ENCODE measurements at regions not wholly inside any gene's neighbourhood (a gene's known extent, or its start where the extent isn't known, plus 50 kb on each side); places are given as distances from the start of the nearest gene placed in this dataset.

DNA sequence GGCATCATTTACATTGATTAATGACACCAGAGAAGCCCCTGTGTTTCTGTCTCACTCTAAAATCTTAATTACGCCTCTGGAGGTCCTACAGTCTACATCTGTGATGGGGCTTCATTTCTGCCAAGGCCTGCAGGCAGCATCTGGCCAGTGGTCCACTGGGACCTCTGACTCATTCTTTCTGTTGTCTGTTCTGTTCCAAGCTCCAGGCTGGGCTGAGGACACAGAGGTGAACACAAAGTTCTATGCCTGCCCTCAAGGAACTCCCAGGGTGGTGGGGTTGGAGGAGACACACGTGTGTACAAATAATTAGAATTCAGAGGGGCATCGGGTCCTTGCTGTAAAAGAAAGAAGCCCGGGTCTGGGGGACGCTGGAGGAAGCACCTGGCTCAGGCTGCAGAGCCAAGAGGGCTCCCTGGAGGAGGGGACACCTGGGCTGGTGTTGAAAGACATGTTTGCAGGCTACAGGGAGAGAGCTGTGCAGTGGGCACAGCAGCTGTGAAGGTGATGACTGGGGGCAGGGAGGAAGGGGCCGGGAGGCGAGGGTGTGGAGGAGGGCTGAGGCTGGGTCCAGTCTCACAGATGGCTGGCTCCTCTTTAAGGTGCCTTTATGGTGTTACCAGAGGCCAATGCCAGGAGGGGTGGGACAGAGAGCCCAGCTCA, 103.3 kb upstream of the PRR23E start:
- peak; percentile 20 for DNase-seq (ENCODE audit: low read depth, low spot score)

DNA sequence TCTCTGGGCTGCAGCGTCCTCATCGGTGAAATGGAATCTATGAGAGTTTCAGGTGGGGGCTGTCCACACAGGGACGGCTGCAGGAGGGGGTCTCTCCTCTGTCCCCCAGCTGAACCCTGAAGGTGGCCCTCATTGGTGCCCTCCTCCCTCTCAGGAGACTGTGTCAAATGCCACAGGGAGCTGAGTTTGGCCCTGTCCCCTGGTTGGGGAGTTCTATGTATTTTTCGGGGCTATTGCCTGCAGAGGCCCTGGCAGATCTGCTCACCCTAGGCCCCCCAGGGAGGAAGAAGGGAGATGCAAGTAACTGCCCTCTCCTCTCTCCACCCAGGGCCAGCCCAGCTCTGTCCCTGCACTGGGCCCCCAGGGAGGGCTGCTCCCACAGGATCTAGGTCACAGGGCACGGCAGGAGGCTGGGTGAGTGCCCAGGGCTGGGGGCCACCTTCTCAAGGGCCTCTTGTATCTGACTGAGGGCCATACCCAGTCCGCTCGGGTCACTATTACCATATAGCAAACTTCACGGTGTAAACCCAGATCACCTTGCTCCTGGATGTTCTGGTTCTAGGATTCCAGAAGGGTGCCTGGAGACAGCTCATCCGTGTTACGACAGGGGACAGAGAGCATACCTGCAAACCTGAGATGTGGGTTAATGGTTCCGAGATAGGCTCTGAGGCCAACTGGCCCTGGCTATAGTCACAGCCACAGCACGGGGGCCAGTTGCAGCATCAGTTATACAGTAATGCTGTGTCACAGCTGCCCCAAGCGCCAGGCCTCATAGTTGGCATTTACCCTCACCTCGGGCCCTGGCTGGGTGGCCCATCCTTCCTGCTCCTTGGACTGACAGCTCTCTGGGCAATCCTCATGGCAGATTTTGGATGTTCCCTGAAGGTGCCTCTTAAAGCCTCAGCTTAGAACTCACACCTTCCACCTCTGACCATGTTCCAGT, 102.4 kb upstream of the PRR23E start:
- DNase-seq (ENCODE audit: low read depth, low spot score), result no peak

DNA sequence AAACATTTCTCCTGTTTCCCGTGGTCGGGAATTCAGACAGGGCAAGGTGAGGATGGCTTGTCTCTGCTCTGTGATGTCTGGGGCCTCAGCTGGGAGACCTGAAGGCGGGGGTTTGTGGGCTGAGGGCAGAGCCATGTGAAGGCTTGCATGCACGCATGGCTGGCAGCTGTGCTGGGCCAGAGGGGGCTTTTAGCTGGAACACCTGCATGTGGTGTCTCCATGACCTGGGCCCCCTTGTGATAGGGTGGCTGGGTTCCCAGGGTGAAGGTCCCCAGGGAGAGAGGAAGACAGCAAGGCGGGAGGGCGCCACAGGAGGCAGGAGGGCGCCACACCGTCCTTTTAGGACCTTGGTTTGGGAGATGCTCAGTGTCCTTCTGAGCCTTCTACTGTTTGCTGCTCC, 101.6 kb upstream of the PRR23E start:
- DNase-seq (ENCODE audit: low read depth, low spot score), result no peak

DNA sequence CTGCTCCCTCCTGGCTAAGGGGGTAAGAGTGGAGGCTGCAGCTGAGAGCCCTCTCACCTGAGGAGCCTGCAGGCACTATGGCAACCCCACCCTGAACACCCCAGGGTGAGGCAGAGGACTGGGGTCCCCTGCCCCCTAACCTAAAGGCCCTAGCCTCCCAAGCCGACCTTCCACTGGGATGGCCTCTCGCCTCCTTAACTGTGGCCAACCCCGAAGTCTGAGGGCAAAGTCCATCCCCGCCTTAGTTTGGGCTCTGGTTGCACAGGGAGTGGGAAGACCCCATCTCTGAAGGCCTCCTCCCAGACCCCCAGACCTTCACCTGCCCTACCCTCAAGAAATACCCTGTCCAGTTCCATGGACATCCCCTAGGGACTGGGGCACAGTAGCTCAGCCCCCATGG, 100.6 kb upstream of the PRR23E start:
- DNase-seq (ENCODE audit: low read depth, low spot score), result no peak

DNA sequence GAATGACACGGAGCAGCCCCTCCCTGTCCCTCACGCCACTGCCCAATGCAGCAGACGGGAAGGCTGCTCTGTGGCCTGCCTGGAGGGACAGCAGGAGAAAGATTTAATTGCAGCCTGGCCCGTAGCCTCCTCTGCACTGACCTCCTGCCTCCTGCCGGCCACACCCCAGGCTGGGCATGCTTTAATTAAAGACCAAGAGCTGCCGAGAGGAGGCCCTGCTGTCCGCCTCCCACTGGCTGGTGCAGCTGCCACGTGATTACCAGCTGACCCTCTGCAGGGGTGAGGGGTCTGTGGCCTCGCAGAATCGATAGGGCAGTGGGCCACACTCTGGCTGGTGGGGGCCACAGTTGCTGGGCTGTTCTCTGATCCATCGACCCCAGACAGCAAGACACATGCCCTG, 100.2 kb upstream of the PRR23E start:
- DNase-seq (ENCODE audit: low read depth, low spot score), result no peak

DNA sequence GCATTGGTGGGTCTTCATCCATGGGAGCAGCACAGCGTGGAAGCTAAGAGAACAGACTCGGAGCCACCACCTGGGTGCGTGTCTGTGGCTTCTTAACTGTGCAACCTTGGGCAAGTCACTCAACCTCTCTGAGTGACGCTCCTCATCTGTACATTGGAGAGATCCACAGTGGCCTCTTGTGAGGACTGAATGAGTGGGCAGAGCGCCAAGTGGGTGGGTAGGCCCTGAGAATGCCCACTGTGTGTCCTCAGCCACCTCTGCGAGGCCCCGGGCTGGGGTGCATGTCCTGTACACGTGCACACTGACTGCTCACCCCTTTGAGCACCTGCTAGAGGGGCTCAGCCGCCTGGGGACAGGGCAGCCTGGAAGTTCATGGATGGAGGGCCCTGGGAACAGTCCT, 99.6 kb upstream of the PRR23E start:
- DNase-seq (ENCODE audit: low read depth, low spot score), result no peak

DNA sequence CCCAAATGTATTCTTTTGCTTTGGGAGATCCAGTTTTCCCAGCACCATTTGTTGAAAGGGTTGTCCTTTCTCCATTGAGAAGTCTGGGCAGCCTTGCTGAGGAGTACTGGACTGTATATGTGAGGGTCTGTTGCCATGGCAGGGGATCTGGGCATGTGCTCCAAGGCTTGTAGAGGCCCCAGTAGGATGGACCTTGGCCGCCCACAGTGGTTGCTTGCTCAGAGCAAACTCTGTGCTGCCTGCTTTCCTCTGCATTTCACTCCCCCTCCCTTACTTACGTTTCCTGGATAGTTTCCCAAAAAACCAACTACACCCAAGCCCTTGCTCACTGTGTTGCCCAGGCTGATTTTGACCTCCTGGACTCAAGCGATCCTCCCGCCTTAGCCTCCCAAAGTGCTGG, 97.2 kb upstream of the PRR23E start:
- no peak for DNase-seq (ENCODE audit: low read depth, low spot score)

DNA sequence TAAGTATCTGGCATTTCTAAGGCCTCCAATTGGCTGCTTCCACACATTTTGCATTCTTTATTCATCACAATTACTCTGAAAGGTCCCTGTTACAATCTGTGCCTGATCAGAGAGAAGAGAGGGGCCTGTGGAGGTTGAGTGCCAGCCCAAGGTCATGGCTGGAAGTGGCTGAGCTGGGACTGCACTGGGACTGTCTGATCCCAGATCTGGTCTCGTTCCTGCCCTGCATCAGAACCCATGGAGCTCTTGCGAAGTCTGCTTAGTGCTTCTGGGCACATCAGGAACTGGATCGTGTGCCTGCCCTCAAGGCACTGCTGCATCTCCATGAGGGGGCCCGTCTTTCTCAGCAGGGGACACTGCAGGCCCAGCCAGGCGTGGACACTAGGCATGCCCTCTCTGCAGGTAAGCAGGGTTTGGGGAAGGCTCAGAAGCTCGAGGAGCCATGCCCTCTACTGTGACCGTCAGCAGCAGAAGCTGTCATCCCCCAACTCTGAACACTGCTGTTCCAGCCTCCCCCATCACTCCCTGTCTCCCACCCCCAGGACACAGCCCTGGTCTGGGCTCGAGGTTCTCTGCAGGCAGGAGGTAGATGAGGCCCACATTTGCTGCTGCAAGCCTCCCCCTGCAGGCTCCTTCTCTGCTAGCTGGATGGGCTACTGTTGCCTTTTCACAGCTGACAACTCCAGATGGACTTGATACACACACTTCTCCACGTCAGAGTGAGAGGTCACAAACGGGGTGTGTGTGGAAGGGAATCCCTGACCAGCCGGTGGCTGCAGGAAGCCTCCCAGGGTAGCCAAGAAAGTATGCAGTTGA, 96.5 kb upstream of the PRR23E start:
- DNase-seq (ENCODE audit: low read depth, low spot score), result no peak

DNA sequence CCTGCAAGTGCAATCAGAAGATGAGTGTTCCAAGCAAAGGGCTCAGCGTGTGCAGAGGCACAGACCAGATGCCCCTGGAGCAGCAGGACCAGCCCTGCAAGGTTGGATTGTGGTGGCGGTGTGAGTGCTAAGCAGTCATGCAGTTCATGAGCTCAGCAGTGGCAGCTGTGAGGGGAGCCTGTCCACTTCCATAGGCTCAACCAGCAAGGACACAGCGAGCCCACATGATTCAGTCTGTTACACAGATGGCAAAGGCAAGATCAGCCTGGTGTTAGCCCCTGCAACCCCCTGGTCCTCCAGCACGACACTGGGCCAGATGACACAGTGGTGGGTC, 95.9 kb upstream of the PRR23E start:
- no peak for DNase-seq (ENCODE audit: low read depth, low spot score)

DNA sequence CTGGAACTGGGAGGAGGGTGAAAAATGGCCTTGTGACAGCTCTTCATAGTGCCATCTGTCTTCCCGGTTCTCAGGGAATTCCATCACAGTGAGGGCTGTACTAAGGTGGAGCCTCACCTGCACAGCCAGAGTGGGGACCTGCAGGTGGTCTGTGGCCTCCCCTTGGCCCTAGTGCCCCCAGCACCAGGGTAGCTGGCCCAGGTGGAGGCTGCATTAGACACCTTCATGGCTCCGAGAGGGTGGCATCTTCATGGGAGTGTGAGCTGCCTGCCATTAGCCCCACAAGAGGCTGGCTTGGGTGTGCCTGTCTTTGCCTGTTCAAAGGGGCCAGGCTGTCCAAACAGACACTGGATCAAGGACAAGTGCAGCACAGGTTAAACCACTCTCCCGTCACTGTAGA, 95.5 kb upstream of the PRR23E start:
- DNase-seq (ENCODE audit: low read depth, low spot score), result no peak

DNA sequence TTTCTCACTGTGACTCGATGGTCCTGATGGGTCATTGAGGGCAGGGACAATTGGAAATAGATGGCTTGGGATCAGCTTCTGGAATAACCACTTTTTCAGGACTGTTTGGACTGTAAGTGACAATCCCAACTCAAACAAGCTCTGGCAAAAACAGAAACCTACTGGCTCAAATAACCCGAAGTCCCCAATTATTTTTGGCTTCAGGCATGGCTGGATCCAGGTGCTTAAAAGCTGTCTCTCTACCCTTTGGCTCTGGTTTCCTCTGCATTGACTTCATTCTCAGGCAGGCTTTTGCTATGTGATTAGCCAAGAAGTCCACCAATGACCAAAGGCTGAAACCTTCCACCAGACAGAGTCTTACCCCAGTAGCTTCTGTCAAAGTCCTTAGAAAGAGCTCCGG, 92.9 kb upstream of the PRR23E start:
- no peak for DNase-seq (ENCODE audit: low read depth, low spot score)

DNA sequence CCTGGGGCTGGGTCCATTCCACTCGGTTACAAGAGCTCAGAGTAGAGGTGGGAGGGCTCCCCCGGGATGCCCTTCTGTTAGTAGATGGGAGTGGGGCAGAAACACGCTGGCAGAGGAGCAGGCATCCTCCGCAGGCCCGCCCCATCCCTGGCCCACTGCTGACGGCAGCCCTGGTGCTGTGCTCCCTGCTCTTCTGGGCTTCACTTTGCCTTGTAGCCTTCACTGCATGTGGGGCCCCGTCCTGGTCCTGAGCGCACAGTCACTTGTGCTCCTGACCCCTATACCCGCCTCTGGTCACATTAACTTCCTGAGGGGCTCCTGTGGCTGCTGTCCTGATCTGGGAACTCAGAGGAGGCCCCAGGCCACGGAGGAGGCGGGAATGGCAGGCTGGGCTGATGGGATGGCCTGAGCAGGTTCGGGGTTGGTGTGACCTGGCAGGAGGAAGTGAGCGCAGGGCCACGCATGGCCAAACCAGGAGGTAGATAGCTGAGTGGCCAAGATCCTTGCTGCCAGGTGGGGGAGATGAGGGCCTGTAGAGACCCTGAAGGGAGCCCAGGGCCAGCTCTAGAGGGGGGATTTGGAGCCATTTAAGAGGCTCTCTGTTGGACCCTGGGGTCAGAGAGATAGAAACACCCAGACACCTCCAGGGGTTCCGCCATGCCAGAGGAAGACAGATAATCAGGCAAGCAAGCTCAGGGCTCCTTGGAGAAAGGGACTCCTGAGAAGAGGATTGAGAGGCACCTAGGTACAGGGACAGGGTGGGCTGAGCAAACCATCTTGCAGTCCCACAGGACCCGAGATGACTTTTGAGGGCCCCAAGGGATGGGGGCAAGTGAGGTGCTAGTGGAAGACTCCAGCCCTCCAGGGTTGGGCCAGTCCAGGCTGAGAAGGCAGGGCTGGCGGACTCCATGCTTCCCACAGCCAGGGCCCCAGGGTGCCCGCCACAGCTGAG, 92.2 kb upstream of the PRR23E start:
- DNase-seq (ENCODE audit: low read depth, low spot score), result no peak

DNA sequence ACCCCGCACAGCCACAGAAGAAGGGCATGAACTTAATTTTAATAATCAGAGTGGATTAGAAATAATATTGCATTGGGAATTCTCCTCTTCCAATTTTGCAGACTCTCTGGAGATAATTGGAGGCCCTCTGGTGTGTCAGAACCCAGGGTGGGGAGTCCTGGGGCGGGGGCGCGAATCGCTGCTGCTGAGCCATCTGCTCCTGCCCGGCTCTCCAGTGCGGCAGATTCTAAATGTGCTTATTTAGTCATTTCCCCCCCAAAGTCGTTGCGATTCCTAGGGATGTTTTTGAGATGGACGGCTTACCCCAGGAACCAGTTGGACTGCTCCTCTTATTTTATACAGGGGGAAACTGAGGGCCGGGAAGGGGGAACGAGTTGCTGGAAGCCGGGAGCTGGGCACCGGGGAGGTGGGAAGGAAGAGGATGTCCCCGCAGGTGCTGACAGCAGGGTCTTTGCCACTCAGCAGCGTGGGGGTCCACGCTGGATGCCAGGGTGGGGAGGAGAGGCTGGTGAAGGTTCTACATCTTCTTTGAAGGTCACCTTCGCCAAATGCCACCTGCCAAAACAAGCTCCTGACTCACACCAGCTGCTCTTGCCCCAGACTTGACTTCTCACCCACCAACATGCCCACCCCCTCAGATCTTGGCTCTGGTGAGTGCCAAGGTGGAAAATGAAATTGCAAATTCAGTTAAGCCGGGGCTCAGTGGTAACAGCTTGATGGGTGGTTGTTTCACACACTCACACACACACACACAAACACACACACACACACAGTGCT, 91.3 kb upstream of the PRR23E start:
- no peak for DNase-seq (ENCODE audit: low read depth, low spot score)

DNA sequence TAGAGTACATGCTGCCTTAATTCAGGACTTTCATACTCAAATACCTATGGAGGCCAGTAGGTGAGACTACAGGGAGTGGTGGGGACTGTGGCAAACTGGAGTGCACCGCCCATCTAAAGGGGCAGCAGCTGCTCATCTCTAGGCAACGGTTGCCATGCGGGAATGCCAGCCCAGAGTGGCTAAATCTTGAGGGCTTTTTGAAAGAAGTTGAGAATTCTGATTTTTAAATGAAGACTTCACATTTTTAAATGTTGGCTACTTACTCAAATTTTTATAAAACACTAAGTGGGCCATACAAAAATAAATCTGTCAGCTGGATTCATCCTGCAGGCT, 90.8 kb upstream of the PRR23E start:
- DNase-seq (ENCODE audit: low read depth, low spot score), result no peak

DNA sequence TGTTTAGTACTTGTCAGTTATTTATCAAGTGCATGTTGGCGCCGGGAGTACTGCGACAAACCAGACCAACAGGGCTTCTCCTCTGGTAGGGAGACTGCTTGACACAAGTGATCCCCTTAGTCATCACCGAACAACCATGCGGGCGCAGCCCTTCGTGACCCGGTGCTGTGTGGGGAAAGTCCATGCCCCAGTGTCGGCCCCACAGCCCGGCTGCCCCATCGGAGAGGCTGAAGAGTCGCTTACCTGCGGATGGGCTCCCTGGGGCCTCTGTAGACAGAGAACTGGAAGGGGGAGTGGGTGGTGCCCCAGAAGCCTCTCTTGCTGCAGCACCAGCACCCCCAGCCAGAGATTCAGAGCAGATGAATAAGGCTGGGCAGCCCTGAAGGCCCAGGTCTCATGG, 90.3 kb upstream of the PRR23E start:
- no peak for DNase-seq (ENCODE audit: low read depth, low spot score)

DNA sequence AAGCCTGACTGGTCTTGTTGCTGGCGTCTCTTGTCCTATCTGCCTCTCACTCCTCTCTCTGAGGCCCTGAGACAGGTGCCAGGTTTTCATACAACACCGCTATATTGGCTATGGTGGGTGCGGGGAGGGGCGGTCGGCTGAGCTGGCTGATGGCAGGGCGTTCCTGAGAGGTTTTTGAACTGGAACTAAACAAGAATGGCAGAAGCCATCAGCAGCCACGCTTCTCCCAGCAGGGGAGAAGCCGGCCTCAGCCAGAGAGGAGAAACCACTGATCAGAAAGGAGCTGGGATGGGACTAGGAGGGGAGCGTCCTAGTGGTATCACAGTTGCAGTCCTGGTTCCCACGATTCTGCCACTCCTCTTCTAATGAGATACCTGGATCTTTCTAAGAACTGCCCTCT, 89.9 kb upstream of the PRR23E start:
- no peak for DNase-seq (ENCODE audit: low read depth, low spot score)

DNA sequence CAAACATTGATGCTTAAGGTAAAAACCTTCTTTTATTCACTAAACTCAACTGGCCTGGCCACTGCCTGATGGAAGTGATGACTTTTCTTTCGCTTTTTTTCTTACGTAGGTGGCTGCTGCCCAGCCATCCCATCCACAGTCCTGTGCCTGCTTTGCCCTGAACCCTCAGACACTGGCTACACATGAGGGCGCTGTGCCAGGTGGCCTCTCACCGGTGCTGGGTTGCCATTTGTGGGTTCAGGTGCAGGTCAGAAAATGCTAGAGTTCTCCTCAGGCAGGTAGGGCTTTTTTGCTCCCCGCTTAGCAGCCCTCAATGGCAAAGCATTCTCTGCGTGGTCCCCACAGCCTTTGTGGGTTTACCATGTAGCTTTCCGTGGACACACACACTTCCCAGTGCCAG, 88.3 kb upstream of the PRR23E start:
- no peak for DNase-seq (ENCODE audit: low read depth, low spot score)

DNA sequence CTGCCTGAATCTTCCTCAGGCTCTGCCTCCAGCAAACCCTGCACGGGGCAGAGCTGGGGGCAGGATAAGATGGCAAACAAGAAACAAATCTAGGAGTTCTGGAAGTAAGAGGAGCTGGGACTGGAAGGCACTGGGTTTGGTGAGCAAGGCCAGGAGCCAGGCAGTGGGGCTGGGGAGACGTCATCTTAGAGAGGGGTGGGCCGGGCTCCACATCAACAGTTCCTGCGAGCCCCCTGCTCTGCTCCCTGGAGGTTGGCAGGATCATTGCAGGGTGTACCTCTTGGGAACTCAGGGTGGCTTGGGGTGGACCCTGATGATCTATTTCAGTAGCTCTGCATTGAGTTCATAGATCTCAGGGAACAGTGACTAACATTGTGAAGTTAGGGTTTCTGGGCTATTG, 87.3 kb upstream of the PRR23E start:
- no peak for DNase-seq (ENCODE audit: low read depth, low spot score)

DNA sequence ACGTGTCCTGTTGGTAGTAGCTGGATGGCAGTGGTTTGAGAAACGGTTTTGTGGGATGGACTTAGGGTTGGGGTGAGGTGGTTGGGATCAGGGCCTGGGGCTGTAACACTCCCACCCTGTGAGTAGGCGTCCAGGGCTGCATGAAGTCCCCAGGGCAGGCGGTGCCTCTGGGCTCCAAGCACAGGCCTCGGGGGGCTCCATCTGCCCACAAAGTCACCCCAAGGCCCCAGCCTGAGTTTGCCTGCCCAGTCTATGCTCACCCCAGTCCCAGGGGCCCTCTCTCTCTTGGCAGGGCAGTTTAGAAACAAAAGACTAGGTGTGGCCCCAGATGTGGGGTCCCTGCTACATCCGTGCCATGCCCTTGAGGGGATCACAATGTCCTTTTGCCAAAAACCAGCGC, 86.9 kb upstream of the PRR23E start:
- no peak for DNase-seq (ENCODE audit: low read depth, low spot score)

DNA sequence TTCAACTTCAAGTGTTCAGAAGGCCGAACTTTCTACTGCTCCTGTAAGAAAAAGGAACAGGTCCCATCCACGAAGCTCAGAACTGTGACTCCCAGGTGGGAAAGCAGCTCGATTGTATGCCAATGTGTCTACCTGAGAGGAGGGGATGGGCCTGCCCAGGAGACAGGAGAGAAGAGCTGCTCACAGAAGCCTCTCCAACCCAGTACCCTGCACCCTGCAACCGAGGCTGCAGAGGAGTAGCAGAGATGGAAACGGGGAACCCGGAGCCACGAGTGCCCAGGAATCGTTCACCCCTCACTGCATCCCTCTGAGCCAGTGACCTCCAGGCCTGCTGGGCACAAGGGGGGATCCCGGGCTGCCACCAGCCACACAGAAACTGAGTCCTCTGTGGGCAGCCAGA, 86.5 kb upstream of the PRR23E start:
- no peak for DNase-seq (ENCODE audit: low read depth, low spot score)

DNA sequence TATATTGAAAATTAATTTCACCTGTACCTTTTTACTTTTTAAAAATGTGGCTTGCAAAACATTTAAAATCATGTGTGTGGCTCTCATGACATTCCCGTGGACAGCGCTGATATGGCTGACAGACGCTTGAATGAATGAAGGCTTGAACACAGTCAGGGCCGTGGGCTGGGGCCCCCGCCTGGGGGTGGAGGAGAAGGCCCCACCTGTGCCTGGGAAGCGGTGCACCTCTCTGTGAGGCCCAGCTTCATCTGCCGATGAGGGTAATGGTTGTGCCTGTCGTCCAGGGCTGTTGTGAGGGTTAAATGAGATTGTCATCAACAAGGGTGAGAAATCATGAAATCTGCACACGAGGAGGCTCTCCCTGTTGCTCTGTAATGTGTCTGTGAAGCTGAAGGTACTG, 85.9 kb upstream of the PRR23E start:
- DNase-seq (ENCODE audit: low read depth, low spot score), result no peak
